IPS-18a (cell line): ENCODE measurements at regions not wholly inside any gene's neighbourhood (a gene's known extent, or its start where the extent isn't known, plus 50 kb on each side); places are given as distances from the start of the nearest gene placed in this dataset.
A peak's percentile ranks its signal among the peaks of the same experiment; 100 is the strongest.

ENCODE experiments used
- H3K27ac ChIP-seq: one replicate; pipeline ENCODE4 v1.5.1; 2013; ENCODE audit warnings: low read length
- H3K27me3 ChIP-seq: one replicate; pipeline ENCODE4 v1.6.1; 2013; ENCODE audit warnings: mild to moderate bottlenecking, low read length; ENCODE audit not compliant: control insufficient read depth, insufficient read depth
- H3K36me3 ChIP-seq: one replicate; pipeline ENCODE4 v1.6.1; 2013; ENCODE audit warnings: low read depth, low read length; ENCODE audit not compliant: control insufficient read depth
- H3K4me1 ChIP-seq: one replicate; pipeline ENCODE4 v1.6.1; 2013; ENCODE audit warnings: low read depth, low read length; ENCODE audit not compliant: control insufficient read depth
- H3K4me3 ChIP-seq: one replicate; pipeline ENCODE4 v1.5.1; 2013; ENCODE audit warnings: low read length
- H3K9ac ChIP-seq: one replicate; pipeline ENCODE4 v1.6.1; 2013; ENCODE audit warnings: mild to moderate bottlenecking, low read length, moderate library complexity
- H3K9me3 ChIP-seq: one replicate; pipeline ENCODE4 v1.6.1; 2013; ENCODE audit warnings: low read depth, low read length; ENCODE audit not compliant: control insufficient read depth

GRCh38 chr3:83514130-83514914 lies 1444.5 kb upstream of the CADM2 start:
- H3K27ac ChIP-seq = no peak overlapping the region
- H3K9me3 ChIP-seq = no peaks in the 10 kb centered on the region
- H3K4me1 ChIP-seq = peaks cover 21% of the 10 kb centered on the region
- no peak overlapping the region for H3K9ac ChIP-seq
- no peak overlapping the region for H3K4me3 ChIP-seq
- no peaks in the 10 kb centered on the region for H3K27me3 ChIP-seq
- no peaks in the 10 kb centered on the region for H3K36me3 ChIP-seq

DNA sequence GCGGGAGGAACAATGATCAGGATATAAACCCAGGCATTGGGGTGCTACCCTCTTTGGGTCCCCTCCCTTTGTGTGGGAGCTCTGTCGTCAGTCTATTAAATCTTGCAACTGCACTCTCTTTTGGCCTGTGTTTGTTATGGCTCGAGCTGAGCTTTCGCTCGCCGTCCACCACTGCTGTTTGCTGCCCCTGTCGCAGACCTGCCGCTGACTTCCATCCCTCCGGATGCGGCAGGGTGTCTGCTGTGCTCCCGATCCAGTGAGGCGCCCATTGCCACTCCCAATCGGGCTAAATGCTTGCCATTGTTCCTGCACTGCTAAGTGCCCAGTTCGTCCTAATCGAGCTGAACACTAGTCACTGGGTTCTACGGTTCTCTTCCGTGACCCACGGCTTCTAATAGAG lies 1443.7 kb upstream of the CADM2 start:
- Histone ChIP-seq H3K4me1 (peaks cover 21% of the 10 kb centered on the region), H3K9ac (no peak overlapping the region), H3K36me3 (no peaks in the 10 kb centered on the region), H3K4me3 (no peak overlapping the region), H3K27me3 (no peaks in the 10 kb centered on the region), H3K9me3 (no peaks in the 10 kb centered on the region), H3K27ac (no peak overlapping the region)

DNA sequence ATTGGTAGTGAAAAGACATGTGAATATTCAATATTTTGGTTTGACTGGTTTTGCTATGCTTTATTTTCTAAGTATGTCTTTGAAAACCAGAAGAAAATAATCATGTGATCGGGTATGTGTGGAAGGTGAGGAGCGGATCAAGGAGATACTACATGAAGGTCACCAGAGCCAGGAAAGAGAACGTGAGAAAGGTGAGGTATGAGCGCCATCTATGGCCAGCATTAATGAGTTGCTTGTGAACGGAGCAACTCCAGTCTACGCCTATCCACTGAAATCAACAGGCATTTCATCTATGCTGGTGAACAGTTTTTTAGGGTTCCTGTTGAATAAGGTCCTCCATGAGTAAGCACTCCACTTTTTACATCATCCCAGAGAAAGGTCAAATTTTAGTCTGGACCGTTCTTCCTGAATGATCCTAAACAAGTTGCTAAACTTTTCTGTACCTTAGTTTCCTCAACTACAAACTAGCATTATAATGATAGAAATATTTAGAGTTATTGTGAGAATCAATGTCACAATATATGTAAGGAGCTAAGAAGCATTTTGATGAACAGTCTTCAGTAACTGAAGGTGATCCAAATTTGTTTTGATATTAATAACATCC lies 1435.2 kb upstream of the CADM2 start:
- H3K9me3 ChIP-seq = no peaks in the 10 kb centered on the region
- no peaks in the 10 kb centered on the region for H3K4me1 ChIP-seq
- no peak overlapping the region for H3K27ac ChIP-seq
- no peaks in the 10 kb centered on the region for H3K36me3 ChIP-seq
- H3K4me3 ChIP-seq = no peak overlapping the region
- no peak overlapping the region for H3K9ac ChIP-seq
- H3K27me3 ChIP-seq = no peaks in the 10 kb centered on the region

GRCh38 chr3:83524901-83525300 lies 1433.9 kb upstream of the CADM2 start:
- no peak overlapping the region for H3K27ac ChIP-seq
- no peak overlapping the region for H3K4me3 ChIP-seq
- H3K27me3 ChIP-seq = no peaks in the 10 kb centered on the region
- no peaks in the 10 kb centered on the region for H3K9me3 ChIP-seq
- H3K4me1 ChIP-seq = no peaks in the 10 kb centered on the region
- no peaks in the 10 kb centered on the region for H3K36me3 ChIP-seq
- no peak overlapping the region for H3K9ac ChIP-seq

DNA sequence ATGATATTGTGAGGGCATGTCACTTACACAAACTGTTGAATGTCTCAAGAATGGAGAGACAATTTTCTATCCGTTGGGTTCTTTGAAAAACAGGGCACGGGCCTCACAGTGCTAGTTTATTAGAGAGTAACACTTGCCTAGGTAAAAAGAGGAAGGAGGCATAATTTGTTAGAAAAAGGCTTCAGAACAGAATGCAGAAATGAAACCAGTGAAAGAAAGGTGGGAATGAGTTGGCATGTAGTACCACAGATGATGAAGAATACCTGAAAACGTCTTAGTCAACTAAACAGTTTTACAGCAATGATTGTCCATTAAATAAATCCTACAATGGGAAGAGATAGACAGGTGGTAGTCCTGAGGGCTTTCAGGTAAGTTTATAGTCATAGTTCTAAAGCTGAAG lies 1399.7 kb upstream of the CADM2 start:
- Histone ChIP-seq H3K27ac (no peak overlapping the region), H3K4me1 (no peaks in the 10 kb centered on the region), H3K4me3 (no peak overlapping the region), H3K27me3 (no peaks in the 10 kb centered on the region), H3K9me3 (no peaks in the 10 kb centered on the region), H3K9ac (no peak overlapping the region), H3K36me3 (no peaks in the 10 kb centered on the region)

DNA sequence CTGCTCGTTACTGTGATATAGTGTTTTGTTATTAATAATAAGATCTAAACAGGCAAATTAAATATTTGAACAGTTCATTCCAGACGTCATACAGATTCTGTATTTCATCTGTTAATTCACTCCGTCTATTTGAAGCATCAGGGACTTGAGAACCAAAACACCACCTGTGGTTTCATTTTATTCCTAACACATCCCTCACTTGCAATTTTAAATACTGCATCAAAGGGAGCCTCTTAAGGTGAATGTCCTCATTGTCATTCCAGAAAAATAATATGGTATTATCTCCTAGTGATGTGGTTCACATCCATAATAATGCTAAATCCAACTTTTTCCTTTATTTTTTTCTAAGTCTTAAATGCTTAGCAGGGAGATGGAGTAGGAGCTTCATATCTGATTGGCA lies 1390.9 kb upstream of the CADM2 start:
- Histone ChIP-seq H3K36me3 (no peaks in the 10 kb centered on the region), H3K27ac (no peak overlapping the region), H3K4me3 (peak overlapping the region; percentile 21), H3K4me1 (peaks cover 31% of the 10 kb centered on the region), H3K27me3 (no peaks in the 10 kb centered on the region), H3K9me3 (no peaks in the 10 kb centered on the region), H3K9ac (no peak overlapping the region)

- H3K27ac ChIP-seq = no peak overlapping the region
- no peak overlapping the region for H3K4me3 ChIP-seq
- no peaks in the 10 kb centered on the region for H3K27me3 ChIP-seq
- no peaks in the 10 kb centered on the region for H3K4me1 ChIP-seq
- H3K36me3 ChIP-seq = no peaks in the 10 kb centered on the region
- no peaks in the 10 kb centered on the region for H3K9me3 ChIP-seq
- no peak overlapping the region for H3K9ac ChIP-seq
Measured at GRCh38 chr3:83581546-83581945, 1377.2 kb upstream of the CADM2 start.

GRCh38 chr3:83601704-83602103 lies 1357.1 kb upstream of the CADM2 start:
- Histone ChIP-seq H3K4me3 (no peak overlapping the region), H3K27me3 (no peaks in the 10 kb centered on the region)

GRCh38 chr3:83622526-83622925 lies 1336.3 kb upstream of the CADM2 start:
- Histone ChIP-seq H3K9me3 (no peaks in the 10 kb centered on the region), H3K4me3 (no peak overlapping the region), H3K27ac (no peak overlapping the region), H3K36me3 (no peaks in the 10 kb centered on the region), H3K27me3 (no peaks in the 10 kb centered on the region), H3K4me1 (no peaks in the 10 kb centered on the region), H3K9ac (no peak overlapping the region)

More at GRCh38 chr3:83601704-83602103, 1357.1 kb upstream of the CADM2 start:
- no peak overlapping the region for H3K9ac ChIP-seq
- H3K27ac ChIP-seq = no peak overlapping the region
- no peaks in the 10 kb centered on the region for H3K36me3 ChIP-seq
- H3K9me3 ChIP-seq = no peaks in the 10 kb centered on the region
- no peaks in the 10 kb centered on the region for H3K4me1 ChIP-seq

- H3K9ac ChIP-seq = no peak overlapping the region
- no peak overlapping the region for H3K27ac ChIP-seq
- no peaks in the 10 kb centered on the region for H3K9me3 ChIP-seq
- no peaks in the 10 kb centered on the region for H3K4me1 ChIP-seq
- H3K27me3 ChIP-seq = no peaks in the 10 kb centered on the region
- no peak overlapping the region for H3K4me3 ChIP-seq
- no peaks in the 10 kb centered on the region for H3K36me3 ChIP-seq
Measured at GRCh38 chr3:83625261-83625660, 1333.5 kb upstream of the CADM2 start.

DNA sequence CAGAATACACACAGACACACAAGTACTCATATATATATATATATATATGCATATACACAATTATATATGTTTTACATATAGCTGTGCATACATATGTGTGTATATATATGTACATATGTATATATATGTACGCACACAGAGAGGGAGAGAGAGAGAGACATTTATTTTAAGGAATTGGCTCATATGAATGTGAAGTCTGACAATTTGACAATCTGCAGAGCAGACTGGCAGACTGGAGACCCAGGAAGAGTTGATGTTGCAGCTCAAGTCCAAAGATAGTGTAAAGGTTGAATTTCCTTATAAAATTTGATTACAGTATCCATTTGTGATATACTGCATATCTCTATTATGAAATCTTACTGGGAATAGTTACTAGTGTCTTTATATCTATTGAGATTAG lies 1330.3 kb upstream of the CADM2 start:
- Histone ChIP-seq H3K9me3 (no peaks in the 10 kb centered on the region), H3K4me3 (no peak overlapping the region), H3K27ac (no peak overlapping the region), H3K9ac (no peak overlapping the region), H3K36me3 (no peaks in the 10 kb centered on the region), H3K27me3 (no peaks in the 10 kb centered on the region), H3K4me1 (no peaks in the 10 kb centered on the region)

DNA sequence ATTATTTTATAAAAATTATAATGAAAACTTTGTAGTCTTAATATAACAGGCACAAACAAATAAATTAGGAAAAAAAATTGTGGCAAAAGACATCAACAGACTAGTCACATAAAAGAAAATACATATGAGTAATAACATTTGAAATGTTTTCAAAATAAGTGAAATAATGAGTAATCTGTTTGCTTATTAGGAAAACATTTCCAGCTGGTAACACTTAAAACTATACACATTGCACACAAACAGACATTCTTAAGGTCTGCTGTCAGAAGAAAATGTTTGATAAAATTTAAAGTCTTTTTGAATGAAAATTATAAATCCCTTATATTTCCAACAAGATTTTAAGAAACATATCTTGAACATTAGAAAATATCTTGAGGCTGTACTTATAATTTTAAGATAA lies 1326.3 kb upstream of the CADM2 start:
- no peaks in the 10 kb centered on the region for H3K9me3 ChIP-seq
- H3K27ac ChIP-seq = no peak overlapping the region
- no peaks in the 10 kb centered on the region for H3K4me1 ChIP-seq

More for the DNA sequence above, 1326.3 kb upstream of the CADM2 start:
- H3K4me3 ChIP-seq = no peak overlapping the region
- H3K9ac ChIP-seq = no peak overlapping the region
- H3K36me3 ChIP-seq = no peaks in the 10 kb centered on the region
- H3K27me3 ChIP-seq = no peaks in the 10 kb centered on the region
